H1 (cell line): ENCODE measurements at regions not wholly inside any gene's neighbourhood (a gene's known extent, or its start where the extent isn't known, plus 50 kb on each side); places are given as distances from the start of the nearest gene placed in this dataset.

Experiments used
- ATF3 ChIP-seq: IDR thresholded peaks from 2 replicates; pipeline ENCODE4 v1.6.1; 2011; ENCODE audit warnings: low read depth, mild to moderate bottlenecking, low read length; ENCODE audit not compliant: insufficient read depth
- CHD7 ChIP-seq: fragments of 300-600 bp; sonication (generic); IDR thresholded peaks from 2 replicates; pipeline ENCODE4 v1.7.1; 2012; ENCODE audit warnings: low read length, moderate library complexity, mild to moderate bottlenecking, inconsistent platforms; ENCODE audit not compliant: insufficient replicate concordance
- HDAC2 ChIP-seq, 2 experiments: fragments of 300-600 bp in 1 of 2; sonication (generic) in 1 of 2; IDR thresholded peaks; 2 replicates each; pipeline ENCODE4 v1.6.1; 2011 to 2012; ENCODE audit warnings: low read depth in 2 of 2, low read length in 2 of 2, mild to moderate bottlenecking in 2 of 2, moderate library complexity in 2 of 2, borderline replicate concordance in 1 of 2, inconsistent platforms in 1 of 2
- JUN ChIP-seq: IDR thresholded peaks from 2 replicates; pipeline ENCODE4 v1.6.1; 2011; ENCODE audit warnings: low read depth, mild to moderate bottlenecking, improper control_type of control experiment, low read length
- JUND ChIP-seq: IDR thresholded peaks from 2 replicates; pipeline ENCODE4 v1.6.1; 2011; ENCODE audit warnings: mild to moderate bottlenecking, improper control_type of control experiment, low read length
- KDM5A ChIP-seq: fragments of 200-600 bp; IDR thresholded peaks from 2 replicates; pipeline ENCODE4 v1.7.1; 2012; ENCODE audit warnings: mild to moderate bottlenecking, low read length, inconsistent platforms, mixed read lengths
- NRF1 ChIP-seq: IDR thresholded peaks from 2 replicates; pipeline ENCODE4 v1.6.1; 2011; ENCODE audit warnings: mild to moderate bottlenecking, low read depth, low read length, improper control_type of control experiment
- PHF8 ChIP-seq: fragments of 200-600 bp; sonication (generic); conservative IDR thresholded peaks from 2 replicates; pipeline ENCODE4 v1.7.1; 2012; ENCODE audit warnings: low read depth, mild to moderate bottlenecking, inconsistent platforms, low read length, moderate library complexity
- SIX5 ChIP-seq: IDR thresholded peaks from 2 replicates; pipeline ENCODE4 v1.6.1; 2011; ENCODE audit warnings: mild to moderate bottlenecking, low read depth, low read length
- TAF1 ChIP-seq: IDR thresholded peaks from 2 replicates; pipeline ENCODE4 v1.6.1; 2011; ENCODE audit warnings: mild to moderate bottlenecking, low read depth, low read length
- USF2 ChIP-seq: IDR thresholded peaks from 2 replicates; pipeline ENCODE4 v1.6.1; 2011; ENCODE audit warnings: low read length, improper control_type of control experiment

- TF ChIP-seq CHD7 = no peak
- no peak for TF ChIP-seq NRF1
- no peak for TF ChIP-seq PHF8
- TF ChIP-seq JUN = no peak
- no peak for TF ChIP-seq JUND
- TF ChIP-seq TAF1 = no peak
- no peak for TF ChIP-seq HDAC2 (IDR thresholded peaks at IDR 0.05; ENCODE audit: borderline replicate concordance in 1 of 2, low read depth in 2 of 2, low read length in 2 of 2)
- TF ChIP-seq USF2 = no peak
- TF ChIP-seq ATF3 = no peak
- TF ChIP-seq KDM5A = no peak
- no peak for TF ChIP-seq SIX5
Measured at GRCh38 chr9:108652851-108653250, 202.9 kb downstream of the ACTL7B start (continued).
